DOHH2 (cell line): ENCODE measurements at regions not wholly inside any gene's neighbourhood (a gene's known extent, or its start where the extent isn't known, plus 50 kb on each side); places are given as distances from the start of the nearest gene placed in this dataset.

Experiments
- CTCF ChIP-seq: fragments of 200-600 bp; sonication (generic); IDR thresholded peaks from one replicate; pipeline ENCODE4 v1.5.1; 2014; ENCODE audit warnings: antibody characterized with exemption, mild to moderate bottlenecking, low read depth, low read length; ENCODE audit not compliant: poor library complexity, severe bottlenecking
- EZH2phosphoT487 ChIP-seq: fragments of 200-600 bp; sonication (generic); IDR thresholded peaks from 2 replicates; pipeline ENCODE4 v1.6.1; 2017; ENCODE audit warnings: borderline replicate concordance, mild to moderate bottlenecking, antibody characterized with exemption, low read length, moderate library complexity, mixed read lengths

- TF ChIP-seq CTCF, result no peak
- TF ChIP-seq EZH2phosphoT487, result no peak
Measured at GRCh38 chr20:57774111-57774880, 64.5 kb upstream of the PMEPA1 start.
